AG20443 (cell line): ENCODE measurements at regions not wholly inside any gene's neighbourhood (a gene's known extent, or its start where the extent isn't known, plus 50 kb on each side); places are given as distances from the start of the nearest gene placed in this dataset.
A peak's percentile ranks its signal among the peaks of the same experiment; 100 is the strongest.

Experiments
- DNase-seq: peaks from one replicate; pipeline ENCODE4 v3.0.0; 2012; ENCODE audit warnings: low spot score, mixed read lengths

DNA sequence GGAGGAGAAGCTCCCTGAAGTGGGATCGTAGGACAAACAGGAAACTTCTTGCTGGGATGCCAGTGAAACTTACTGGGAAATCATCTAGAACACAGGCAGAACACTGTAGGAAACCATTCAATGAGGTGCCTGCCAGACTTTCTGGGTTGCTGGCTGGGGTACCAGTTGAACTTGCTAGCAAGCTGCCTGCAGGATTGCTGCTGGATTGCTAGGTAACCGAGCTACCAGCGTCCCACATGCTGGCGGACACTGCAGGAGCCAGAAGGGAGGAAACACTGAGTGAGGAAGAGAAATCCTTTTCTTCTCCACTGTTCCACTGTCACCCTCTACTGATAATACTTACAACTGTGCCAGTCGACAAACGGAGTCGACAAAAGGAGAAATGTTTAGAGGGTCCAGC, 91.3 kb upstream of the SLC35B3 start:
- DNase-seq = no peak

DNA sequence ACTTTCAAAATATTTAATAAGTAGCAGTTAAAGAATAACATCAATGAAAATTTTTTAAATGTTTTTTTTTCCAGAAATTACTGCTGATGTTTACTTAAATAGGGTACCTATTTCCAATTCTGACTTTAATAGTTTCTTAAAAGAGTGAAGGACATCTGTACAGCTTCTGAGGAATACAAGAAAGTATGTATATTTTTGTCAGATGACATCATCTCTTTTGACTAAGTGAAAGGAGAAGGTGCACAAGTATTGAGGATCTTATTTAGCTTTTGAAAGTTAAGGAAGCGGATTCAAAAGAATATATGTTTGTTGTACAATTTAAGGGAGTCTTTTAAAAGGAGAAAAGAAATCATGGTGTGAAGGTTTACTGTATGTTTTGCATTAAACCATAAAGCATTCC, 90.0 kb upstream of the SLC35B3 start:
- DNase-seq = no peak

DNA sequence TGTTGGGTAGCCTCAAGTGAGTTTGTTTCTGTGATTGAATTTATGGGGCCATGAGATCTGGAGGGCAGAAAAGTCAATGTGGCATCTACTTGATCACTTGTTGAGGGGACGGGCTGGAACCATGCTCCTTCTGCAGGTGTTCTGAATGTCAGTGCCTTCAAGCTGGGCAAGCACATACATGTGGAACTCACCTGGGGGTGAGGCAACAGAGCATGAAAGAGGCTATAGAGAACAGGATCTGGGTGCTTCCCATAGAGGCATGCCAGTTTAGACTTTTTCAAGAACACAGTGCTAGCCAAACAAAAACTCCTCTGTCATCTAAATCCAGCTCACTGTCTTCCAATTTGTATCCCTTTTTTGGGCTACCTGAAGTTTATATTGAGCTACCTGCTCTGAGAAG, 77.8 kb upstream of the SLC35B3 start:
- DNase-seq = no peak

DNA sequence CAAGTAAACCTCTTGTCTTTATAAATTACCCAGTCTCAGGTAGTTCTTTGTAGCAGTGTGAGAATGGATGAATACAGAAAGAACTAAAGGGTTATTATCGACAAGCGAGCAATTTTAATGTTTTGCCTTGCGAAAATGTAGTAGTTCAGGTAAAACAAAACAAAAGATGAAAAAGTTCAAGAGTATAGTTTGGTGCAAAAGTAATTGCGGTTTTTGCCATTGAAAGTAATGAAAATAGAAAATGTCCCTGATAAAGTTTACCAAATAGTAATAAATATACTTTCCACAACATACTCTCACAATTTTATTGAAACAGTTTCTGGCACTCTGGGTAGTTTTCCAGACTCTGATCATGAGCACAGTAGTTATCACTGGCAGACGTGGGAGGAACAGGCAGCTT, 71.9 kb upstream of the SLC35B3 start:
- DNase-seq = no peak

DNA sequence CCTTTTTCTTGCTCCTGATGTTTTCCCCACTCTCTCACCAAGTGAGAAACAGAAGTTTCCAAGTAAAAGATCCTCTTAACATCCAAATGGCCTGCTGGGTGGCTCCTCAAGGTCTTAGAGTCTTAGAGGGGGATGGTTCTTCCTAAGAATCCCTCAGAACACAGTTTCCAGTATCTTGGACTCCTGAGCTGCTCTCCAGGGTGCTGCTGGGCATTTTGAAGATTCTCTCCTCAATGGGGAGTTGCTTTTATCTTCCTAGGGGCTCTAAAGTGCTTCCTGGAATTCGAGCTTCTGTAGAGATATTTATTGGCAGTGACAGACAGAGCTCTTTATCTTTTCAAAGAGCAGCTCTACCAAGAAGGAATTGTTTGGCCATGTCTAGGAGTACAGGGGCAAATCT, 70.8 kb upstream of the SLC35B3 start:
- DNase-seq = no peak

DNA sequence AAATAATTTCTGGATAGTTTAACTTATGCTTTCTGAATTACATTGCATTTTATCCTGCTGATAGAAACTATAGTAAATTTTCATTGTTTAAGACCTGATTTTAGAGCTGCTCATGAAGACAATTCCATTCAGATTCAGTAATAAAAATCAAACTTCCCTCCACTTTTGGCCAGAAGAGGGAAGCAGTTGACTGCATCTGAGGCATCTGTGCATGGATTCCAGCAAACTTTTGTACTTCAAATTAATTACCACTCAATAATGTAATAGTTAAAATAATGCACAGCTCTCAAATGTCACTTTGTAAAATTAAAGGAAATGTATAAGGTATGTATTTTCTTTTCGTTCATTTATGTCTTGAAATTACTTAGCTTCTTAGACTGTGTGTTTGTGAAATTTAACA, 64.2 kb upstream of the SLC35B3 start:
- DNase-seq = peak; percentile 8

DNA sequence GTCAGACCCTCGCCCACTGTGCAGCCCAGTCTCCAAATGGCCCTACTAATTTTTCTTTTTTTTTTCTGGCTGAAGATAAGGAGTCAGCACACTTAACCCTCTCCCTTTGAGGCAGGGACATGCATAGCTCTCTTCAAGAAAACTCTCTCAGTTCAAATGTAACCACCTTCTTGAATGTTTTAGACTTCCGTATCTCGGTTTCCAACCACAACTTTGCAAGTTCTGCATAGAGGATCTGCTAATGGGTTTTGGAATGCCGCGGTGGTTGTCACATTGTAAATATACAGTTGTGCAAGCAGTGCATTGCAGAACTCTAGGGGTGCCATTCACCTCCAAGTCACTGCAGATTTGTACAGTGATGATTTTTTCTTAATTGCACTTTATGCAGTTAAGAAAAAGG, 59.4 kb upstream of the SLC35B3 start:
- DNase-seq = no peak

DNA sequence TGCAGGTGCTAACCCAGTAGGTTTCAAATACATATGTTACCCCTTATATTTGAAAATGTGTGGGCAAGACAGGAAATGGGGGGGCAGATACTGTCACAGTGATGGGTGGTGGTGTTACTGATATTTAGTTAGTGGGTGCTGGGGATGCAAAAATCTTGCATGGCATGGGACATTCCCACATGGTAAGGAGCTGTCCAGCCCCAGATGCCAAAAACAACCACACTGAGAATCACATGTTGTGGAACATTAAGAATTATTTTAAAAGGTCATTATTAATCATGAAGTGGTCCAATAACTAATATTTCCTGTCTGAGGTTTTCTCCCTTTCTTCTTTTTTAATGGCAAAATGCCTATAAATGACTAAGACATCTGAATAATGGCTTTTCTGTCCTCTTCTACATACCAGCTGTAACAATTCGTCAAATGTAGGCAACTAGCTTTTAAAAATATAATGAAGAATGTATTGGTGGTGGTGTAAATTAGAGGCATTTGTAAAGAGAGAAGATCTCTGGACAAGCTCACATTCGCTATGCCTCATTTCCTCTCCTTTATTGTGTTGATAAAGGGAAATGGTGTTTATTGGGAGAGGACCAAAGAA, 57.3 kb upstream of the SLC35B3 start:
- DNase-seq = no peak
